ENCODE measurements at regions not wholly inside any gene's neighbourhood (a gene's known extent, or its start where the extent isn't known, plus 50 kb on each side); places are given as distances from the start of the nearest gene placed in this dataset.
"Not testable (repeated sequence)": the region's sequence is repeated elsewhere in the genome, so short reads cannot be mapped to it uniquely, and the experiment has no call there.

GRCh38 chr17:54608634-54609155 is 292.0 kb upstream of the TOM1L1 start:
- H2AFZ ChIP-seq (ENCODE audit: low read depth), result no peak overlapping the region
- H3K27me3 ChIP-seq (ENCODE audit: insufficient read depth, low read depth), result no peaks in the 10 kb centered on the region
- H3K4me3 ChIP-seq (IDR thresholded peaks at IDR 0.05; ENCODE audit: insufficient read depth, low read depth, low read length), result no peak overlapping the region
- no peaks in the 10 kb centered on the region for H3K4me1 ChIP-seq (ENCODE audit: low read depth, poor library complexity, severe bottlenecking)
- H3K4me2 ChIP-seq, result no peak overlapping the region
- no peaks in the 10 kb centered on the region for H3K36me3 ChIP-seq (ENCODE audit: insufficient read depth)
- no peaks in the 10 kb centered on the region for H3K79me2 ChIP-seq (ENCODE audit: insufficient read depth, low read depth)
- H3K9ac ChIP-seq, result no peak overlapping the region
- no peak for TF ChIP-seq CTCF (conservative IDR thresholded peaks at IDR 0.05; ENCODE audit: low read depth, low read length)
- no peaks in the 10 kb centered on the region for H4K20me1 ChIP-seq (ENCODE audit: insufficient read depth)
- H3K27ac ChIP-seq, result no peak overlapping the region

GRCh38 chr17:54620399-54620978 is 280.2 kb upstream of the TOM1L1 start:
- Histone ChIP-seq H3K36me3 (ENCODE audit: insufficient read depth) (no peaks in the 10 kb centered on the region), H2AFZ (ENCODE audit: low read depth) (no peak overlapping the region), H3K4me2 (no peak overlapping the region), H3K4me3 (IDR thresholded peaks at IDR 0.05; ENCODE audit: insufficient read depth, low read depth, low read length) (no peak overlapping the region), H3K27me3 (ENCODE audit: insufficient read depth, low read depth) (no peaks in the 10 kb centered on the region), H3K79me2 (ENCODE audit: insufficient read depth, low read depth) (no peaks in the 10 kb centered on the region), H3K27ac (no peak overlapping the region), H4K20me1 (ENCODE audit: insufficient read depth) (no peaks in the 10 kb centered on the region), H3K4me1 (ENCODE audit: low read depth, poor library complexity, severe bottlenecking) (no peaks in the 10 kb centered on the region), H3K9ac (no peak overlapping the region)
- TF ChIP-seq CTCF (conservative IDR thresholded peaks at IDR 0.05; ENCODE audit: low read depth, low read length), result no peak

GRCh38 chr17:54623746-54624145 is 276.9 kb upstream of the TOM1L1 start:
- Histone ChIP-seq H3K27ac (no peak overlapping the region), H3K79me2 (ENCODE audit: insufficient read depth, low read depth) (no peaks in the 10 kb centered on the region), H3K27me3 (ENCODE audit: insufficient read depth, low read depth) (no peaks in the 10 kb centered on the region), H4K20me1 (ENCODE audit: insufficient read depth) (no peaks in the 10 kb centered on the region), H3K4me3 (IDR thresholded peaks at IDR 0.05; ENCODE audit: insufficient read depth, low read depth, low read length) (no peak overlapping the region), H3K9ac (no peak overlapping the region), H3K4me2 (no peak overlapping the region), H3K36me3 (ENCODE audit: insufficient read depth) (no peaks in the 10 kb centered on the region), H3K4me1 (ENCODE audit: low read depth, poor library complexity, severe bottlenecking) (no peaks in the 10 kb centered on the region), H2AFZ (ENCODE audit: low read depth) (no peak overlapping the region)
- no peak for TF ChIP-seq CTCF (conservative IDR thresholded peaks at IDR 0.05; ENCODE audit: low read depth, low read length)

- H2AFZ ChIP-seq (ENCODE audit: low read depth), result no peak overlapping the region
- no peaks in the 10 kb centered on the region for H4K20me1 ChIP-seq (ENCODE audit: insufficient read depth)
- no peak for TF ChIP-seq CTCF (conservative IDR thresholded peaks at IDR 0.05; ENCODE audit: low read depth, low read length)
- no peaks in the 10 kb centered on the region for H3K36me3 ChIP-seq (ENCODE audit: insufficient read depth)
- no peak overlapping the region for H3K9ac ChIP-seq
- H3K4me3 ChIP-seq (IDR thresholded peaks at IDR 0.05; ENCODE audit: insufficient read depth, low read depth, low read length), result no peak overlapping the region
- no peak overlapping the region for H3K4me2 ChIP-seq
- H3K79me2 ChIP-seq (ENCODE audit: insufficient read depth, low read depth), result no peaks in the 10 kb centered on the region
- H3K27ac ChIP-seq, result no peak overlapping the region
- H3K4me1 ChIP-seq (ENCODE audit: low read depth, poor library complexity, severe bottlenecking), result no peaks in the 10 kb centered on the region
- no peaks in the 10 kb centered on the region for H3K27me3 ChIP-seq (ENCODE audit: insufficient read depth, low read depth)
These were observed 274.4 kb upstream of the TOM1L1 start for GRCh38 chr17:54626146-54626703.

- not testable (repeated sequence) for H4K20me1 ChIP-seq (ENCODE audit: insufficient read depth); H2AFZ ChIP-seq (ENCODE audit: low read depth); H3K36me3 ChIP-seq (ENCODE audit: insufficient read depth); H3K4me1 ChIP-seq (ENCODE audit: low read depth, poor library complexity, severe bottlenecking); H3K4me2 ChIP-seq; H3K27ac ChIP-seq; H3K4me3 ChIP-seq (IDR thresholded peaks at IDR 0.05; ENCODE audit: insufficient read depth, low read depth, low read length); H3K9ac ChIP-seq; H3K79me2 ChIP-seq (ENCODE audit: insufficient read depth, low read depth); H3K27me3 ChIP-seq (ENCODE audit: insufficient read depth, low read depth)
These were observed 261.2 kb upstream of the TOM1L1 start for GRCh38 chr17:54639426-54639825.

Measured in KMS-11 (cell line).